Gastroesophageal sphincter (tissue), 4 donors: ENCODE measurements at regions not wholly inside any gene's neighbourhood (a gene's known extent, or its start where the extent isn't known, plus 50 kb on each side); places are given as distances from the start of the nearest gene placed in this dataset.

Experiments
- ATAC-seq: fragments of 150-250 bp; one replicate; pipeline ENCODE4 v1.9.1; 2016; ENCODE audit warnings: mild to moderate bottlenecking, moderate library complexity
- H3K27ac ChIP-seq, 4 donors: fragments of 200-600 bp; sonication (generic) in 3 of 4; 1 replicate in 3 of 4; 2 replicates in 1 of 4; pipeline ENCODE4 v1.5.1; 2016 to 2019
- H3K27me3 ChIP-seq: fragments of 200-600 bp; sonication (generic); one replicate; pipeline ENCODE4 v1.5.1; 2019
- H3K36me3 ChIP-seq, 2 donors: fragments of 200-600 bp; sonication (generic); one replicate each; pipeline ENCODE4 v1.5.1; 2019; ENCODE audit warnings: control low read depth in 1 of 2
- H3K4me1 ChIP-seq, 3 donors: fragments of 200-600 bp; sonication (generic); 1 replicate in 2 of 3; 2 replicates in 1 of 3; pipeline ENCODE4 v1.5.1; 2016 to 2019; ENCODE audit warnings: control low read depth in 2 of 3
- H3K4me3 ChIP-seq, 2 donors: fragments of 200-600 bp; sonication (generic); one replicate each; pipeline ENCODE4 v1.5.1; 2019; ENCODE audit warnings: mild to moderate bottlenecking in 1 of 2, moderate library complexity in 1 of 2
- H3K9me3 ChIP-seq, 3 donors: fragments of 200-600 bp; sonication (generic); one replicate each; pipeline ENCODE4 v1.5.1; 2017 to 2019; ENCODE audit warnings: control low read depth in 2 of 3
- CTCF ChIP-seq, 4 experiments: fragments of 200-600 bp in 2 of 4; fragments of 450-650 bp in 2 of 4; sonication (generic) in 1 of 4; IDR thresholded peaks; one replicate each; pipeline ENCODE4 v1.5.1; 2017 to 2019; ENCODE audit warnings: antibody characterized with exemption in 4 of 4, mild to moderate bottlenecking in 2 of 4, moderate library complexity in 2 of 4
- EP300 ChIP-seq: sonication (generic); formaldehyde crosslinking; IDR thresholded peaks from one replicate; pipeline ENCODE4 v1.6.1; 2017; ENCODE audit warnings: antibody characterized with exemption, mild to moderate bottlenecking
- POLR2A ChIP-seq, 2 donors: fragments of 450-650 bp; IDR thresholded peaks; one replicate each; pipeline ENCODE4 v1.6.1; 2017; ENCODE audit warnings: antibody characterized with exemption in 2 of 2, mild to moderate bottlenecking in 2 of 2, moderate library complexity in 1 of 2
- POLR2AphosphoS5 ChIP-seq: sonication (generic); formaldehyde crosslinking; IDR thresholded peaks from one replicate; pipeline ENCODE4 v1.6.1; 2017; ENCODE audit warnings: antibody characterized with exemption
- WGBS, 2 donors: methylation state at CpG; one replicate each; pipeline ENCODE4 v1.1.5; 2018; ENCODE audit warnings: low coverage in 1 of 2; 5-methylcytosine and 5-hydroxymethylcytosine counted together

DNA sequence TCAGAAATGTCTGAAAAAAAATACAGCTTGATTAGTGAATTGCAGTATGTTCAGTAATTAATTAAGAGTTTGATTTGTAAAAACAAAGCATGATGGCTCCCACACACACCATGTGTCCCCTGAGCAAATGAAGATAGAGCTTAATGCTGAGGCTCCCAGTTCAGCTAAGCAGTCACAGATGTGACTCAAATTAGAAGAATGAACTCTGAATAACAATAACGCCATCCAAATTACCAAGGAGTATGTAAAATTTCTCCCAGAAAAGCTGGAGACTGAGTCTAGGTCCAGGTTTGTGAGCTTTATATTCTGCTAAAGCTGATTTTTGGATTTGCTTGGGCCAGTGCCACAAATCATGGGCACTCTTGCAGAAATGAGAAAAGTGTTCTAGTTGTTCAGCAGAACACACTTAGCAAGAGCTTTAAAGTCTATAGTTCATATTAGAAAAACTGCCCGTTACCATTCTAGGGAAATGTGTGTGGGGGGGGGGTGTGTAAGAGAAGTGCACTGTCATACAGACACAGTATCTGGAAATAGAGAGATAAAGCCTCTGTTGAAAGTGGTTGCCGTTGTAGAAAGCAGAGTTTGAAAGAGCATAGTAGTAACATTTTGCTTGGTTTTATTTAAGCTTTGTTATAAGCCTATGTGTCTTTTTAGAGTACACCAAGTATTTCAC lies 253.1 kb downstream of the BCAT1 start:
- no peaks in the 10 kb centered on the region for H3K36me3 ChIP-seq
- no peak overlapping the region for H3K4me3 ChIP-seq
- TF ChIP-seq EP300: no peak
- TF ChIP-seq POLR2AphosphoS5: no peak
- TF ChIP-seq CTCF (IDR thresholded peaks at IDR 0.05): no peak
- no peak for TF ChIP-seq POLR2A (IDR thresholded peaks at IDR 0.05)
- no peak overlapping the region for H3K27ac ChIP-seq
- no peaks in the 10 kb centered on the region for H3K27me3 ChIP-seq
- no peaks in the 10 kb centered on the region for H3K9me3 ChIP-seq
- 40 to 61% methylated on average over 2 to 3 of the region's 3 CpGs for WGBS, 2 donors
- H3K4me1 ChIP-seq: no peaks in the 10 kb centered on the region
- no peak for ATAC-seq

- no peaks in the 10 kb centered on the region for H3K27me3 ChIP-seq
- TF ChIP-seq POLR2AphosphoS5 (no peak), CTCF (IDR thresholded peaks at IDR 0.05) (no peak), POLR2A (IDR thresholded peaks at IDR 0.05) (no peak), EP300 (no peak)
- H3K9me3 ChIP-seq: no peaks in the 10 kb centered on the region
- H3K36me3 ChIP-seq: no peaks in the 10 kb centered on the region
- no peak overlapping the region for H3K4me3 ChIP-seq
- 79 to 88% methylated on average over 4 of the region's 4 CpGs for WGBS, 2 donors
- no peaks in the 10 kb centered on the region for H3K4me1 ChIP-seq
- ATAC-seq: no peak
- H3K27ac ChIP-seq: no peak overlapping the region
Measured at GRCh38 chr12:24695103-24695502, 253.8 kb downstream of the BCAT1 start.

DNA sequence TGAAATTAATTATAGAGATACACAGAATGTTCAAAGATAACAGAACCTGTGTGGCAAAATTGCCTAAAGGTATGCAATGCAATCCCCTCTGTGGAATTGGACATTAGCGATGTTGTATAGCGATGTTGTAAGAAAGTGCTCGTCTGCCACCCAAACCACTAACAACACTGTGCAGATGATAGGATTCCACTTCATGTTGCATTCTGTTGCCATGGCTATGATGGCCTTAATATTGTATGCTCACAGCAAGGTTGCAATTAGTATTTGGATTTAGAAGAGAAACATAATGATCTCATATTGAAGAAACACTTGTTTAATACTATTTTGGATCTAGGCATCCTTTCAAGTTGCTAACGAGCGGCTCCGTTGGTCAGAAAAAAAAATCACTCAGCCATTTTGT lies 260.3 kb downstream of the BCAT1 start:
- Histone ChIP-seq H3K36me3 (no peaks in the 10 kb centered on the region), H3K27me3 (no peaks in the 10 kb centered on the region)
- WGBS, 2 donors: 88 to 90% methylated on average over 6 of the region's 6 CpGs

GRCh38 chr12:24681570-24681969 lies 267.3 kb downstream of the BCAT1 start:
- Histone ChIP-seq H3K4me3 (no peak overlapping the region), H3K27ac (no peak overlapping the region), H3K36me3 (no peaks in the 10 kb centered on the region), H3K9me3 (no peaks in the 10 kb centered on the region), H3K4me1 (no peaks in the 10 kb centered on the region), H3K27me3 (no peaks in the 10 kb centered on the region)
- ATAC-seq: no peak
- WGBS, 2 donors: 54 to 78% methylated on average over 1 to 3 of the region's 3 CpGs
- TF ChIP-seq CTCF (IDR thresholded peaks at IDR 0.05) (no peak), POLR2AphosphoS5 (no peak), EP300 (no peak), POLR2A (IDR thresholded peaks at IDR 0.05) (no peak)

More for the DNA sequence above, 260.3 kb downstream of the BCAT1 start:
- Histone ChIP-seq H3K27ac (no peak overlapping the region), H3K4me1 (no peaks in the 10 kb centered on the region), H3K9me3 (no peaks in the 10 kb centered on the region), H3K4me3 (no peak overlapping the region)
- no peak for ATAC-seq
- TF ChIP-seq CTCF (IDR thresholded peaks at IDR 0.05): no peak
- no peak for TF ChIP-seq POLR2AphosphoS5
- no peak for TF ChIP-seq POLR2A (IDR thresholded peaks at IDR 0.05)
- TF ChIP-seq EP300: no peak

DNA sequence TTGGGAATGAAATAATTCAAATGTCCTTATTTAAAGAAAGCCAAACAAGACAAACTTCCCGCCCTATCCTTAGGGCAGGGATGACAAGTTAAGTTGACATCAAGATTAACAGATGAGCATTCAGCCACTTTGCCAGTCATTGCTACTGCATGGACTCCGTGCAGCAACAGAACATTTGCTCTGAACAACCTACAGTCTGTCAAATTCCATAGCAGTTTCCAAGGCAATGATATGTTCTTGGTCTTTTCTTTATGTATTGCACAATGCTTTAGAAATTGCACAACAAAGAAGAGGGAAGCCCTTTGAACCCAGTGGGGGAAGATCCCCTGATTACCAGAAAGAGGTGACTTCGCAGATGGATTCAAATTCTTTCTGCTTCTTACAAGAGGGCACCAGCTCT lies 269.8 kb downstream of the BCAT1 start:
- ATAC-seq: peak; percentile 46
- Histone ChIP-seq H3K4me1 (no peaks in the 10 kb centered on the region), H3K36me3 (no peaks in the 10 kb centered on the region), H3K4me3 (no peak overlapping the region), H3K9me3 (peaks cover 0 to 4% (median 0%) of the 10 kb centered on the region in 3 donors), H3K27ac (no peak overlapping the region), H3K27me3 (no peaks in the 10 kb centered on the region)
- 61 to 82% methylated on average over 3 of the region's 3 CpGs for WGBS, 2 donors
- TF ChIP-seq POLR2AphosphoS5 (no peak), CTCF (IDR thresholded peaks at IDR 0.05) (no peak), POLR2A (IDR thresholded peaks at IDR 0.05) (no peak), EP300 (no peak)
